T-helper 2 cell treated with Interferon-gamma antibody and Interleukin-4, amounts not matched to agents 5 μg/mL and 100 μg/mL, for 36 hours (primary cell): ENCODE measurements at regions not wholly inside any gene's neighbourhood (a gene's known extent, or its start where the extent isn't known, plus 50 kb on each side); places are given as distances from the start of the nearest gene placed in this dataset.

Experiments
- DNase-seq: peaks from one replicate; pipeline ENCODE4 v3.0.0; 2021; ENCODE audit warnings: low spot score
- H3K27ac Mint-ChIP-seq: one replicate; pipeline ENCODE4 v1.8.0; 2021; ENCODE audit warnings: mild to moderate bottlenecking, mixed read lengths
- H3K27me3 Mint-ChIP-seq: one replicate; pipeline ENCODE4 v1.8.0; 2021; ENCODE audit warnings: low read depth, mixed read lengths
- H3K36me3 Mint-ChIP-seq: one replicate; pipeline ENCODE4 v1.8.0; 2021; ENCODE audit warnings: low read depth, mixed read lengths
- H3K4me1 Mint-ChIP-seq: one replicate; pipeline ENCODE4 v1.8.0; 2021; ENCODE audit warnings: low read depth, mixed read lengths
- H3K4me3 Mint-ChIP-seq: one replicate; pipeline ENCODE4 v1.8.0; 2022; ENCODE audit warnings: mild to moderate bottlenecking, moderate library complexity, mixed read lengths
- H3K9me3 Mint-ChIP-seq: one replicate; pipeline ENCODE4 v1.8.0; 2021; ENCODE audit warnings: mixed read lengths

- Mint-ChIP-seq H3K9me3 (no peaks in the 10 kb centered on the region), H3K4me3 (no peak overlapping the region), H3K27me3 (no peaks in the 10 kb centered on the region), H3K4me1 (no peaks in the 10 kb centered on the region), H3K27ac (no peak overlapping the region), H3K36me3 (no peaks in the 10 kb centered on the region)
- no peak for DNase-seq
These were observed 79.6 kb upstream of the ST6GAL2 start for GRCh38 chr2:106965611-106966010.

- no peak overlapping the region for H3K27ac Mint-ChIP-seq
- no peaks in the 10 kb centered on the region for H3K9me3 Mint-ChIP-seq
- no peaks in the 10 kb centered on the region for H3K27me3 Mint-ChIP-seq
- DNase-seq, result no peak
- H3K4me1 Mint-ChIP-seq, result no peaks in the 10 kb centered on the region
- no peak overlapping the region for H3K4me3 Mint-ChIP-seq
- H3K36me3 Mint-ChIP-seq, result no peaks in the 10 kb centered on the region
These were observed 83.8 kb upstream of the ST6GAL2 start for GRCh38 chr2:106969777-106970176.

- H3K36me3 Mint-ChIP-seq, result no peaks in the 10 kb centered on the region
- no peaks in the 10 kb centered on the region for H3K4me1 Mint-ChIP-seq
- no peak overlapping the region for H3K4me3 Mint-ChIP-seq
- H3K9me3 Mint-ChIP-seq, result no peaks in the 10 kb centered on the region
- no peak for DNase-seq
- no peak overlapping the region for H3K27ac Mint-ChIP-seq
- H3K27me3 Mint-ChIP-seq, result no peaks in the 10 kb centered on the region
These were observed 84.7 kb upstream of the ST6GAL2 start for GRCh38 chr2:106970471-106971261.

- Mint-ChIP-seq H3K9me3 (no peaks in the 10 kb centered on the region), H3K27me3 (no peaks in the 10 kb centered on the region), H3K4me3 (no peak overlapping the region), H3K36me3 (no peaks in the 10 kb centered on the region), H3K27ac (no peak overlapping the region), H3K4me1 (no peaks in the 10 kb centered on the region)
- no peak for DNase-seq
These were observed 86.8 kb upstream of the ST6GAL2 start for GRCh38 chr2:106972782-106973181.

GRCh38 chr2:106974891-106975290 lies 88.9 kb upstream of the ST6GAL2 start:
- no peak overlapping the region for H3K27ac Mint-ChIP-seq
- no peak for DNase-seq
- no peaks in the 10 kb centered on the region for H3K9me3 Mint-ChIP-seq
- H3K4me1 Mint-ChIP-seq, result no peaks in the 10 kb centered on the region
- H3K36me3 Mint-ChIP-seq, result no peaks in the 10 kb centered on the region
- no peaks in the 10 kb centered on the region for H3K27me3 Mint-ChIP-seq
- no peak overlapping the region for H3K4me3 Mint-ChIP-seq

- Mint-ChIP-seq H3K9me3 (no peaks in the 10 kb centered on the region), H3K27ac (no peak overlapping the region), H3K4me1 (no peaks in the 10 kb centered on the region), H3K36me3 (no peaks in the 10 kb centered on the region), H3K4me3 (no peak overlapping the region), H3K27me3 (no peaks in the 10 kb centered on the region)
- no peak for DNase-seq
These were observed 89.7 kb upstream of the ST6GAL2 start for GRCh38 chr2:106975641-106976040.

GRCh38 chr2:106976548-106976947 lies 90.6 kb upstream of the ST6GAL2 start:
- DNase-seq, result no peak
- no peaks in the 10 kb centered on the region for H3K9me3 Mint-ChIP-seq
- H3K4me3 Mint-ChIP-seq, result no peak overlapping the region
- no peak overlapping the region for H3K27ac Mint-ChIP-seq
- no peaks in the 10 kb centered on the region for H3K27me3 Mint-ChIP-seq
- no peaks in the 10 kb centered on the region for H3K36me3 Mint-ChIP-seq
- no peaks in the 10 kb centered on the region for H3K4me1 Mint-ChIP-seq

- H3K4me3 Mint-ChIP-seq, result no peak overlapping the region
- no peak for DNase-seq
- no peaks in the 10 kb centered on the region for H3K9me3 Mint-ChIP-seq
- no peaks in the 10 kb centered on the region for H3K4me1 Mint-ChIP-seq
- H3K36me3 Mint-ChIP-seq, result no peaks in the 10 kb centered on the region
- H3K27ac Mint-ChIP-seq, result no peak overlapping the region
- no peaks in the 10 kb centered on the region for H3K27me3 Mint-ChIP-seq
These were observed 91.8 kb upstream of the ST6GAL2 start for GRCh38 chr2:106977717-106978116.

- no peaks in the 10 kb centered on the region for H3K36me3 Mint-ChIP-seq
- H3K27me3 Mint-ChIP-seq, result no peaks in the 10 kb centered on the region
- no peak overlapping the region for H3K27ac Mint-ChIP-seq
- no peaks in the 10 kb centered on the region for H3K9me3 Mint-ChIP-seq
- no peak overlapping the region for H3K4me3 Mint-ChIP-seq
- no peak for DNase-seq
- H3K4me1 Mint-ChIP-seq, result no peaks in the 10 kb centered on the region
These were observed 92.7 kb upstream of the ST6GAL2 start for GRCh38 chr2:106978647-106979046.

GRCh38 chr2:106981491-106981890 lies 95.5 kb upstream of the ST6GAL2 start:
- no peak overlapping the region for H3K27ac Mint-ChIP-seq
- DNase-seq, result no peak
- H3K36me3 Mint-ChIP-seq, result no peaks in the 10 kb centered on the region
- no peaks in the 10 kb centered on the region for H3K4me1 Mint-ChIP-seq
- no peaks in the 10 kb centered on the region for H3K27me3 Mint-ChIP-seq
- no peak overlapping the region for H3K4me3 Mint-ChIP-seq
- H3K9me3 Mint-ChIP-seq, result no peaks in the 10 kb centered on the region

- Mint-ChIP-seq H3K27me3 (no peaks in the 10 kb centered on the region), H3K4me3 (no peak overlapping the region), H3K4me1 (no peaks in the 10 kb centered on the region), H3K9me3 (no peaks in the 10 kb centered on the region), H3K27ac (no peak overlapping the region), H3K36me3 (no peaks in the 10 kb centered on the region)
- no peak for DNase-seq
These were observed 96.4 kb upstream of the ST6GAL2 start for GRCh38 chr2:106982350-106982749.

GRCh38 chr2:106983305-106983704 lies 97.3 kb upstream of the ST6GAL2 start:
- no peak overlapping the region for H3K4me3 Mint-ChIP-seq
- H3K27me3 Mint-ChIP-seq, result no peaks in the 10 kb centered on the region
- no peak overlapping the region for H3K27ac Mint-ChIP-seq
- H3K36me3 Mint-ChIP-seq, result no peaks in the 10 kb centered on the region
- no peak for DNase-seq
- no peaks in the 10 kb centered on the region for H3K4me1 Mint-ChIP-seq
- H3K9me3 Mint-ChIP-seq, result no peaks in the 10 kb centered on the region

- no peaks in the 10 kb centered on the region for H3K9me3 Mint-ChIP-seq
- no peaks in the 10 kb centered on the region for H3K27me3 Mint-ChIP-seq
- no peaks in the 10 kb centered on the region for H3K36me3 Mint-ChIP-seq
- no peaks in the 10 kb centered on the region for H3K4me1 Mint-ChIP-seq
- H3K27ac Mint-ChIP-seq, result no peak overlapping the region
- H3K4me3 Mint-ChIP-seq, result no peak overlapping the region
- DNase-seq, result no peak
These were observed 102.4 kb upstream of the ST6GAL2 start for GRCh38 chr2:106988361-106988760.

- DNase-seq, result no peak
- Mint-ChIP-seq H3K27ac (no peak overlapping the region), H3K4me1 (no peaks in the 10 kb centered on the region), H3K36me3 (no peaks in the 10 kb centered on the region), H3K27me3 (no peaks in the 10 kb centered on the region), H3K9me3 (peaks cover 5% of the 10 kb centered on the region), H3K4me3 (no peak overlapping the region)
These were observed 104.3 kb upstream of the ST6GAL2 start for GRCh38 chr2:106990297-106990696.

- no peak overlapping the region for H3K4me3 Mint-ChIP-seq
- H3K27ac Mint-ChIP-seq, result no peak overlapping the region
- H3K27me3 Mint-ChIP-seq, result no peaks in the 10 kb centered on the region
- peaks cover 5% of the 10 kb centered on the region for H3K9me3 Mint-ChIP-seq
- H3K4me1 Mint-ChIP-seq, result no peaks in the 10 kb centered on the region
- no peak for DNase-seq
- no peaks in the 10 kb centered on the region for H3K36me3 Mint-ChIP-seq
These were observed 105.9 kb upstream of the ST6GAL2 start for GRCh38 chr2:106991866-106992265.
